ENCODE measurements at regions not wholly inside any gene's neighbourhood (a gene's known extent, or its start where the extent isn't known, plus 50 kb on each side); places are given as distances from the start of the nearest gene placed in this dataset.

GRCh38 chr5:56479696-56480077, 246.6 kb upstream of the ANKRD55 start:
- peak; percentile 49 for TF ChIP-seq GATA2 (IDR thresholded peaks at IDR 0.05; ENCODE audit: low read depth, low read length)
- no peak for TF ChIP-seq GATA3 (IDR thresholded peaks at IDR 0.05; ENCODE audit: low read depth, low read length)

Measured in SH-SY5Y (cell line).